GM12878 (cell line): ENCODE measurements at regions not wholly inside any gene's neighbourhood (a gene's known extent, or its start where the extent isn't known, plus 50 kb on each side); places are given as distances from the start of the nearest gene placed in this dataset.

Experiments
- ATAC-seq: fragments of 200-7000 bp; cut with Tn5 transposase; 3 replicates; pipeline ENCODE4 v1.9.1; 2020; ENCODE audit warnings: mild to moderate bottlenecking, moderate library complexity
- BruUV-seq: library from RNA; stranded (reverse); fragments of 400-500 nt; replicated peaks from 2 replicates; lab custom pipeline; 2021; lab: Mats Ljungman, UMichigan
- CTCF ChIA-PET: fragments of 300-600 bp; sonication (Branson Sonifier 250); formaldehyde crosslinking; extraction: SDS; loops from one replicate; lab custom pipeline; 2021; ENCODE audit warnings: inconsistent platforms; lab: Yijun Ruan, JAX
- POLR2A ChIA-PET: fragments of 350-600 bp; formaldehyde crosslinking; extraction: SDS; loops from one replicate; lab custom pipeline; 2021; ENCODE audit warnings: inconsistent platforms; lab: Charles Lee
- RAD21 ChIA-PET: fragments of 300-600 bp; sonication (Branson Sonifier 250); formaldehyde crosslinking; loops from one replicate; lab custom pipeline; 2023; ENCODE audit warnings: antibody characterized with exemption; ENCODE audit not compliant: unreplicated experiment; lab: Charles Lee
- SMC1A ChIA-PET: fragments of 300-600 bp; sonication (Branson Sonifier 250); formaldehyde crosslinking; loops from one replicate; lab custom pipeline; 2023; ENCODE audit not compliant: unreplicated experiment, uncharacterized antibody; lab: Charles Lee
- DNase-seq: peaks from one replicate; pipeline ENCODE4 v3.0.0-alpha.2; 2011; ENCODE audit warnings: low read depth, low spot score
- FAIRE-seq: peaks from 3 replicates; lab custom pipeline; 2011; peaks lifted over from hg19 to GRCh38; lab: Jason Lieb, UNC
- H2AFZ ChIP-seq: 2 replicates; pipeline ENCODE4 v1.6.0; 2011; ENCODE audit warnings: low read depth, low read length, control low read depth; ENCODE audit not compliant: control insufficient read depth
- H3K27ac ChIP-seq: 2 replicates; pipeline ENCODE4 v1.5.1; 2011; ENCODE audit warnings: control low read depth; ENCODE audit not compliant: control insufficient read depth, insufficient read depth
- H3K27me3 ChIP-seq, 2 experiments: replicated peaks in 1 of 2; 2 replicates each; pipeline versions ENCODE4 v1.6.0 to v1.6.1; 2011; ENCODE audit warnings: low read length in 1 of 2; ENCODE audit not compliant: control insufficient read depth in 2 of 2, insufficient read depth in 2 of 2
- H3K36me3 ChIP-seq, 2 experiments: 2 replicates each; pipeline ENCODE4 v1.5.1; 2011; ENCODE audit warnings: low read length in 1 of 2; ENCODE audit not compliant: control insufficient read depth in 2 of 2, insufficient read depth in 2 of 2
- H3K4me1 ChIP-seq: 2 replicates; pipeline ENCODE4 v1.6.1; 2011; ENCODE audit warnings: mild to moderate bottlenecking, low read length, moderate library complexity, mixed read lengths; ENCODE audit not compliant: control insufficient read depth, insufficient read depth
- H3K4me2 ChIP-seq: 2 replicates; pipeline ENCODE4 v1.6.0; 2011; ENCODE audit warnings: control low read depth; ENCODE audit not compliant: control insufficient read depth, insufficient read depth
- H3K4me3 ChIP-seq: fragments of 200-600 bp; sonication (generic); 2 replicates; pipeline ENCODE4 v1.5.1; 2016
- H3K79me2 ChIP-seq: 2 replicates; pipeline ENCODE4 v1.6.0; 2011; ENCODE audit warnings: low read length; ENCODE audit not compliant: control insufficient read depth, insufficient read depth
- H3K9ac ChIP-seq: 2 replicates; pipeline ENCODE4 v1.8.0; 2011; ENCODE audit warnings: low read length, control low read depth, mixed read lengths; ENCODE audit not compliant: control insufficient read depth, insufficient read depth
- H3K9me3 ChIP-seq: replicated peaks from 3 replicates; pipeline ENCODE4 v1.5.1; 2011; ENCODE audit warnings: mild to moderate bottlenecking, low read length; ENCODE audit not compliant: control insufficient read depth, insufficient read depth
- H4K20me1 ChIP-seq: 2 replicates; pipeline ENCODE4 v1.6.0; 2011; ENCODE audit not compliant: control insufficient read depth, insufficient read depth
- BRCA1 ChIP-seq: IDR thresholded peaks from 2 replicates; pipeline ENCODE4 v1.6.1; 2011; ENCODE audit warnings: low read depth, low read length, improper control_type of control experiment
- GATAD2B ChIP-seq: fragments of 450-650 bp; conservative IDR thresholded peaks from 2 replicates; pipeline ENCODE4 v1.6.1; 2017; ENCODE audit warnings: low read depth, mild to moderate bottlenecking, moderate library complexity
- RBBP5 ChIP-seq: fragments of 200-600 bp; sonication (generic); conservative IDR thresholded peaks from 2 replicates; pipeline ENCODE4 v1.6.1; 2016
- SMAD5 ChIP-seq: IDR thresholded peaks from 2 replicates; pipeline ENCODE4 v1.6.1; 2016; ENCODE audit warnings: antibody characterized with exemption, low read depth
- TBL1XR1 ChIP-seq: IDR thresholded peaks from 2 replicates; pipeline ENCODE4 v1.6.1; 2012; ENCODE audit warnings: low read depth, low read length, improper control_type of control experiment
- ZSCAN29 ChIP-seq: fragments of 450-650 bp; IDR thresholded peaks from 2 replicates; pipeline ENCODE4 v1.6.1; 2017; ENCODE audit warnings: mild to moderate bottlenecking, moderate library complexity
- WGBS: methylation state at CpG from one replicate; pipeline ENCODE4 v1.1.6; 2016; ENCODE audit warnings: low lambda C conversion rate; ENCODE audit not compliant: insufficient replicate concordance, insufficient coverage; ENCODE audit errors: missing lambda C conversion rate; 5-methylcytosine and 5-hydroxymethylcytosine counted together
- in situ Hi-C: fragments of 300-500 bp; cut with MboI; formaldehyde crosslinking; loops from 9 replicates; pipeline ENCODE4 v1.14.3; 2018; ENCODE audit warnings: mixed read lengths
- intact Hi-C: fragments of 100-400 bp; cut with micrococcal nuclease; formaldehyde crosslinking; loops from one replicate; pipeline ENCODE4 v1.14.2; 2022; ENCODE audit not compliant: unreplicated experiment
- TF ChIP-seq, protein P1 (sequence below): fragments of 450-650 bp; IDR thresholded peaks from 2 replicates; pipeline ENCODE4 v1.6.1; 2018; ENCODE audit warnings: borderline replicate concordance, mild to moderate bottlenecking; ENCODE audit not compliant: partially characterized antibody
- TF ChIP-seq, protein P2 (sequence below): IDR thresholded peaks from 2 replicates; pipeline ENCODE4 v1.6.1; 2011; ENCODE audit warnings: low read depth, low read length, improper control_type of control experiment, borderline replicate concordance

- POLR2A ChIA-PET: no interaction called here
- in situ Hi-C loops (no loop called here), intact Hi-C loops (no loop called here)
- no peaks in the 10 kb centered on the region for H3K36me3 ChIP-seq
- H3K27me3 ChIP-seq: no peaks in the 10 kb centered on the region
- H4K20me1 ChIP-seq: no peaks in the 10 kb centered on the region
- DNase-seq (no peak), FAIRE-seq (no peak), ATAC-seq (no peak)
- H3K9ac ChIP-seq: no peak overlapping the region
- H3K9me3 ChIP-seq: no peaks in the 10 kb centered on the region
- 3% methylated on average over 2 of the region's 2 CpGs for WGBS
- CTCF ChIA-PET: no interaction called here
- TF ChIP-seq, protein P1, sequence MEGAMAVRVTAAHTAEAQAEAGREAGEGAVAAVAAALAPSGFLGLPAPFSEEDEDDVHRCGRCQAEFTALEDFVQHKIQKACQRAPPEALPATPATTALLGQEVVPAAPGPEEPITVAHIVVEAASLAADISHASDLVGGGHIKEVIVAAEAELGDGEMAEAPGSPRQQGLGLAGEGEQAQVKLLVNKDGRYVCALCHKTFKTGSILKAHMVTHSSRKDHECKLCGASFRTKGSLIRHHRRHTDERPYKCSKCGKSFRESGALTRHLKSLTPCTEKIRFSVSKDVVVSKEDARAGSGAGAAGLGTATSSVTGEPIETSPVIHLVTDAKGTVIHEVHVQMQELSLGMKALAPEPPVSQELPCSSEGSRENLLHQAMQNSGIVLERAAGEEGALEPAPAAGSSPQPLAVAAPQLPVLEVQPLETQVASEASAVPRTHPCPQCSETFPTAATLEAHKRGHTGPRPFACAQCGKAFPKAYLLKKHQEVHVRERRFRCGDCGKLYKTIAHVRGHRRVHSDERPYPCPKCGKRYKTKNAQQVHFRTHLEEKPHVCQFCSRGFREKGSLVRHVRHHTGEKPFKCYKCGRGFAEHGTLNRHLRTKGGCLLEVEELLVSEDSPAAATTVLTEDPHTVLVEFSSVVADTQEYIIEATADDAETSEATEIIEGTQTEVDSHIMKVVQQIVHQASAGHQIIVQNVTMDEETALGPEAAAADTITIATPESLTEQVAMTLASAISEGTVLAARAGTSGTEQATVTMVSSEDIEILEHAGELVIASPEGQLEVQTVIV: no peak
- TF ChIP-seq, protein P2, sequence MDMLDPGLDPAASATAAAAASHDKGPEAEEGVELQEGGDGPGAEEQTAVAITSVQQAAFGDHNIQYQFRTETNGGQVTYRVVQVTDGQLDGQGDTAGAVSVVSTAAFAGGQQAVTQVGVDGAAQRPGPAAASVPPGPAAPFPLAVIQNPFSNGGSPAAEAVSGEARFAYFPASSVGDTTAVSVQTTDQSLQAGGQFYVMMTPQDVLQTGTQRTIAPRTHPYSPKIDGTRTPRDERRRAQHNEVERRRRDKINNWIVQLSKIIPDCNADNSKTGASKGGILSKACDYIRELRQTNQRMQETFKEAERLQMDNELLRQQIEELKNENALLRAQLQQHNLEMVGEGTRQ: no peak
- H3K27ac ChIP-seq: no peak overlapping the region
- no peak overlapping the region for H3K4me3 ChIP-seq
- H3K4me1 ChIP-seq: no peaks in the 10 kb centered on the region
- no peak overlapping the region for H2AFZ ChIP-seq
- no peaks in the 10 kb centered on the region for H3K79me2 ChIP-seq
- RAD21 ChIA-PET: no interaction called here
- SMC1A ChIA-PET: no interaction called here
- no TSS peak for BruUV-seq
- H3K4me2 ChIP-seq: no peak overlapping the region
These were observed 82.0 kb upstream of the RASSF8 start for GRCh38 chr12:25876383-25877045.

DNA sequence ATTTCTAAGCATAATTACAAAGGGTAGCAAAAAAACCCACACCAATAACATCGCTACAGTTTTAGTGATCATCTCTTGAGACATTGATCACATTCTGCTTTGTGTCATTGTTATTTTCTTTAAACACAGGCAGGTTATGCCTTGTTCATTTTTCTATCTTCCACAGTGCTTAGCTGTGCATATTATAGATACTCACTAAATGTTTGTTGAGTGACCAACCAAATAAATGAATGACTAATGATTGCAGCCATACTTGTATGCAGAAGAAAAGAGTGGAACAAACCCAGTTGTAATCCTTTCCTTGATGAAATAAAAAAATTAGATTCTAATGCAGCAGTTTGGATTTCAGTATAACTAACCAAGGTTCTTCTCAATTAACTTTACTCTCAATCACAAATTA is 81.0 kb upstream of the RASSF8 start:
- 54% methylated on average over 1 of the region's 1 CpG for WGBS
- no peak overlapping the region for H3K27ac ChIP-seq
- no peaks in the 10 kb centered on the region for H3K9me3 ChIP-seq
- H3K4me3 ChIP-seq: no peak overlapping the region
- SMC1A ChIA-PET: no interaction called here
- intact Hi-C loops (no loop called here), in situ Hi-C loops (no loop called here)
- RAD21 ChIA-PET: no interaction called here
- H2AFZ ChIP-seq: no peak overlapping the region
- no peaks in the 10 kb centered on the region for H3K4me1 ChIP-seq
- CTCF ChIA-PET: no interaction called here
- BruUV-seq: no TSS peak
- no peaks in the 10 kb centered on the region for H3K36me3 ChIP-seq
- no peaks in the 10 kb centered on the region for H3K79me2 ChIP-seq
- ATAC-seq: no peak
- FAIRE-seq: no peak
- POLR2A ChIA-PET: no interaction called here
- H3K4me2 ChIP-seq: no peak overlapping the region
- no peak for DNase-seq
- no peaks in the 10 kb centered on the region for H3K27me3 ChIP-seq
- TF ChIP-seq BRCA1 (no peak), ZSCAN29 (no peak), SMAD5 (no peak), RBBP5 (no peak), TBL1XR1 (no peak), GATAD2B (no peak)
- no peaks in the 10 kb centered on the region for H4K20me1 ChIP-seq
- H3K9ac ChIP-seq: no peak overlapping the region
